ENCODE measurements at regions not wholly inside any gene's neighbourhood (a gene's known extent, or its start where the extent isn't known, plus 50 kb on each side); places are given as distances from the start of the nearest gene placed in this dataset.

DNA sequence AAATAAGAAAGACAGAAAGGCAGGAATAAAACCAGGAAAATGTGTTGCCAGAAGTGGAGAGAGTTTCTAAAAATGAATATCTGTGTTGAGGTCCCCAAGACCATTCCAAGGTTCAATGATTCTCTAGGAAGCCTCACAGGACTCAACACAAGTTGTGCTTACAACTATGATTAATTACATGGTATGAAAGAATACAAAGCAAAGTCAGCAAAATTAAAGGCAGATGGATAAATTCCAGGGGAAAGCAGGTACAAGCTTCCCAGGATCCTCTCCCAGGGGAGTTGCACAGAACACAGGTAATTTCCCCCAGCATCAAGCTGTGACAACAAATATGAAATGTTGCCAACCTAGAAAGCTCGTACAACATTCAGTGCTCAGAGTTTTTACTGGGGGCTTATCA, 154.4 kb upstream of the HNMT start:
- no peak for TF ChIP-seq EZH2 (IDR thresholded peaks at IDR 0.05; ENCODE audit: low read length, missing control alignments)
- TF ChIP-seq, protein P1, sequence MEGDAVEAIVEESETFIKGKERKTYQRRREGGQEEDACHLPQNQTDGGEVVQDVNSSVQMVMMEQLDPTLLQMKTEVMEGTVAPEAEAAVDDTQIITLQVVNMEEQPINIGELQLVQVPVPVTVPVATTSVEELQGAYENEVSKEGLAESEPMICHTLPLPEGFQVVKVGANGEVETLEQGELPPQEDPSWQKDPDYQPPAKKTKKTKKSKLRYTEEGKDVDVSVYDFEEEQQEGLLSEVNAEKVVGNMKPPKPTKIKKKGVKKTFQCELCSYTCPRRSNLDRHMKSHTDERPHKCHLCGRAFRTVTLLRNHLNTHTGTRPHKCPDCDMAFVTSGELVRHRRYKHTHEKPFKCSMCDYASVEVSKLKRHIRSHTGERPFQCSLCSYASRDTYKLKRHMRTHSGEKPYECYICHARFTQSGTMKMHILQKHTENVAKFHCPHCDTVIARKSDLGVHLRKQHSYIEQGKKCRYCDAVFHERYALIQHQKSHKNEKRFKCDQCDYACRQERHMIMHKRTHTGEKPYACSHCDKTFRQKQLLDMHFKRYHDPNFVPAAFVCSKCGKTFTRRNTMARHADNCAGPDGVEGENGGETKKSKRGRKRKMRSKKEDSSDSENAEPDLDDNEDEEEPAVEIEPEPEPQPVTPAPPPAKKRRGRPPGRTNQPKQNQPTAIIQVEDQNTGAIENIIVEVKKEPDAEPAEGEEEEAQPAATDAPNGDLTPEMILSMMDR (conservative IDR thresholded peaks at IDR 0.05 in 1 of 2, IDR thresholded peaks at IDR 0.05 in 1 of 2; ENCODE audit: low read depth in 1 of 2, low read length in 2 of 2), result no peak
